Astrocyte (in vitro differentiated cells and primary cell): ENCODE measurements at regions not wholly inside any gene's neighbourhood (a gene's known extent, or its start where the extent isn't known, plus 50 kb on each side); places are given as distances from the start of the nearest gene placed in this dataset.

Experiments
- EZH2 ChIP-seq: IDR thresholded peaks from 2 replicates; pipeline ENCODE4 v1.6.1; 2012; ENCODE audit warnings: mild to moderate bottlenecking, low read length, inconsistent platforms; ENCODE audit not compliant: insufficient read depth
- TF ChIP-seq, protein P1 (sequence below): IDR thresholded peaks from 2 replicates; pipeline ENCODE4 v1.5.1; 2011; ENCODE audit warnings: low read depth, mild to moderate bottlenecking, inconsistent platforms, low read length, moderate library complexity; ENCODE audit not compliant: insufficient read depth

DNA sequence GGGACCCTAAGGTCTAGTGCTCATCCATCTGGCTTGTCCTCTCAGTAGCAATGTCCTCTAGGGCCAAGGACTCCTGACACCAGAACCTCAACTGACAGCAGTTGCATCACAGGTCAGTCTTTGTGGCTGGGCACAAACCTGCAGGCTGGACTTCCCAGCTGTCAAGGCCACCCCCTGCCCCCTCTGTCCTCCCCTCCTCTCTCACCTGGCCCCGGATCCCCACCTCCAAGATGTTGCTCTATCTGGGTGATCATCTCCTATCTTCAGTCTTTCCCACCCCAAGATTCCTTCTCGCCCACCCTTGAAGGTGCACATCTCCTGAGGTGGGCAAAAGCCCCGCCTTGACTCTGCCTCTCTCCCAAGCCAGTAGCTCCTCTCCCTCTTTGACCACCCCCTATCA is 131.8 kb upstream of the SRSF6 start:
- TF ChIP-seq, protein P1, sequence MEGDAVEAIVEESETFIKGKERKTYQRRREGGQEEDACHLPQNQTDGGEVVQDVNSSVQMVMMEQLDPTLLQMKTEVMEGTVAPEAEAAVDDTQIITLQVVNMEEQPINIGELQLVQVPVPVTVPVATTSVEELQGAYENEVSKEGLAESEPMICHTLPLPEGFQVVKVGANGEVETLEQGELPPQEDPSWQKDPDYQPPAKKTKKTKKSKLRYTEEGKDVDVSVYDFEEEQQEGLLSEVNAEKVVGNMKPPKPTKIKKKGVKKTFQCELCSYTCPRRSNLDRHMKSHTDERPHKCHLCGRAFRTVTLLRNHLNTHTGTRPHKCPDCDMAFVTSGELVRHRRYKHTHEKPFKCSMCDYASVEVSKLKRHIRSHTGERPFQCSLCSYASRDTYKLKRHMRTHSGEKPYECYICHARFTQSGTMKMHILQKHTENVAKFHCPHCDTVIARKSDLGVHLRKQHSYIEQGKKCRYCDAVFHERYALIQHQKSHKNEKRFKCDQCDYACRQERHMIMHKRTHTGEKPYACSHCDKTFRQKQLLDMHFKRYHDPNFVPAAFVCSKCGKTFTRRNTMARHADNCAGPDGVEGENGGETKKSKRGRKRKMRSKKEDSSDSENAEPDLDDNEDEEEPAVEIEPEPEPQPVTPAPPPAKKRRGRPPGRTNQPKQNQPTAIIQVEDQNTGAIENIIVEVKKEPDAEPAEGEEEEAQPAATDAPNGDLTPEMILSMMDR, result no peak
- TF ChIP-seq EZH2, result no peak
